ENCODE measurements at regions not wholly inside any gene's neighbourhood (a gene's known extent, or its start where the extent isn't known, plus 50 kb on each side); places are given as distances from the start of the nearest gene placed in this dataset.

DNA sequence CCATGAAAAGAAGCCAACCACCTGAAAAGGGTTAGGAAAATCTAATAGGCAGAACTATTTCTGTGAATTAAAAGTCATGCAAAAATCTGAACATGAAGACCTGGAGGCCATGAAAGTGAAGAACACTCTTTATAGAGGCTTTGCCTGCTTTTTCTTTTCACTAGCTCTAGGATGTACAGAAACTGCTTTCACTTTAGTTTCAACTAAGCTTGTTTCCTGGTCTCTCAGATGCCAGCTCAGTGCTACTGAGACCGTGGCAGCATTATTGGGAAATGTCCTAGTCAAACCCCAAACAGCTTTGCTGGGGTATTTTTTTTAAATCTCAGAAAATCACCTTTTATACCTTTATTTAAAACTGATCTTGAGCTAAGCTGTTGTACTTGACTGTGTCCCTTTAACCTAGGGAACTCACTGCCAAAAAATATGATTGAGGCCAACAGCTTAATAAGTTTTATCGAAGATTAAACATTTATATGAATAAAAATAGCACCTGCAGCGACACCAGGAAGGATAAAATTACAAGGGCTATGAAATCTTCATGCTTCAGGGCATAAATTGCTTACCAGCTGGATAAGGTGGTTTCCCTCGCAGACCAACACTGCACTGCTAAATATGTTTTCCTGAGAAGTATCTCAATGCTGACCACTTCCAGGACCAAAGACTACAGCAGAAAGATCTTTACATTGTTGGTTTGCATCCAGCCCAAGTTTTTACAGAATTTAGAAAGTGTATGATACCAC lies 621.8 kb upstream of the ZFHX3 start:
- no peak for TF ChIP-seq POLR2A (IDR thresholded peaks at IDR 0.05; ENCODE audit: low read depth, low read length)
- TF ChIP-seq POLR2AphosphoS5 (IDR thresholded peaks at IDR 0.05; ENCODE audit: low read depth, low read length), result no peak
